ENCODE measurements at regions not wholly inside any gene's neighbourhood (a gene's known extent, or its start where the extent isn't known, plus 50 kb on each side); places are given as distances from the start of the nearest gene placed in this dataset.

- H3K4me3 ChIP-seq: no peak overlapping the region
- intact Hi-C loops (cut with DNase I): no loop called here
- no peak overlapping the region for H3K27ac ChIP-seq
- no peak for DNase-seq
- H3K36me3 ChIP-seq: no peaks in the 10 kb centered on the region
- peaks cover 15% of the 10 kb centered on the region for H3K4me1 ChIP-seq
- H3K9ac ChIP-seq (ENCODE audit: low read depth in 2 of 2, low read length in 2 of 2): no peak overlapping the region
- no peaks in the 10 kb centered on the region for H3K9me3 ChIP-seq
- TF ChIP-seq CTCF (IDR thresholded peaks at IDR 0.05): no peak
- H3K27me3 ChIP-seq: no peaks in the 10 kb centered on the region
Measured at GRCh38 chr17:72434581-72434980, 313.8 kb downstream of the SOX9 start.

GRCh38 chr17:72434991-72435618 lies 314.3 kb downstream of the SOX9 start:
- no peak overlapping the region for H3K27ac ChIP-seq
- H3K4me3 ChIP-seq: no peak overlapping the region
- no peak for TF ChIP-seq CTCF (IDR thresholded peaks at IDR 0.05)
- peaks cover 15% of the 10 kb centered on the region for H3K4me1 ChIP-seq
- H3K36me3 ChIP-seq: no peaks in the 10 kb centered on the region
- H3K9ac ChIP-seq (ENCODE audit: low read depth in 2 of 2, low read length in 2 of 2): no peak overlapping the region
- no peaks in the 10 kb centered on the region for H3K27me3 ChIP-seq
- DNase-seq: no peak
- intact Hi-C loops (cut with DNase I): no loop called here
- no peaks in the 10 kb centered on the region for H3K9me3 ChIP-seq

GRCh38 chr17:72438783-72439182 lies 318.0 kb downstream of the SOX9 start:
- no peak for TF ChIP-seq CTCF (IDR thresholded peaks at IDR 0.05)
- Histone ChIP-seq H3K4me3 (no peak overlapping the region), H3K9ac (ENCODE audit: low read depth in 2 of 2, low read length in 2 of 2) (no peak overlapping the region), H3K4me1 (no peaks in the 10 kb centered on the region), H3K27ac (no peak overlapping the region), H3K9me3 (no peaks in the 10 kb centered on the region), H3K27me3 (no peaks in the 10 kb centered on the region), H3K36me3 (no peaks in the 10 kb centered on the region)
- intact Hi-C loops (cut with DNase I): no loop called here
- DNase-seq: no peak

DNA sequence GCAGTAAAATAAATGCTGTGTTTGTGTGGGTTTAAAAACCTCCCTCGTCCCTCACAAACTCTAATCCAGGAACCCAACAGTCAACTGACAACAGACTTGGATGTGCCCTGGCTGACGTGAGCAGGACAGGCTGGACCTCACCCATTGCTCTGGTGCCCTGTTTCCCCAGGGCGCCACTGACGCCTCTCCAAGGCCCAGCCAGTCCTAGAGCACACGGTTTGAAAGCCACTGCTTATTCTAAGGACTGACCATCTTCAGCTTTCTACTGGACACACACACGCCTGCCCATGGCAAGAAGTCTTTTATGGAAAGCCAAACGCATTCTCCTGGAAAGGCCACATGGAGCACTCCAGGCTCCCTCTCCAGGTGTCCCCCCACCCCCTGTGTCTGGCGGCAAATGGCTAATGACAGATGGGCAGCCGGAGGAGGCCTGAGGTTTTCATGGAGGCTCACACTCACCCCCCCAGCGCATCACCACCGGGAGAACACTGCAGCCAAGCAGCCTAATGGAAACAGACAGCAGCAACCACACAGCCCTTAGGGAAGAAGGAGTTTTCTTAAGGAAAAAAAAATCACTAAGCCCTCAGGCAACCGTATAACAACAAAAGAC lies 319.2 kb downstream of the SOX9 start:
- no peak overlapping the region for H3K9ac ChIP-seq (ENCODE audit: low read depth in 2 of 2, low read length in 2 of 2)
- DNase-seq: no peak
- no peak for TF ChIP-seq CTCF (IDR thresholded peaks at IDR 0.05)
- H3K4me1 ChIP-seq: no peaks in the 10 kb centered on the region
- no peak overlapping the region for H3K4me3 ChIP-seq
- no peaks in the 10 kb centered on the region for H3K36me3 ChIP-seq
- H3K27ac ChIP-seq: no peak overlapping the region
- H3K9me3 ChIP-seq: no peaks in the 10 kb centered on the region
- intact Hi-C loops (cut with DNase I): no loop called here
- H3K27me3 ChIP-seq: no peaks in the 10 kb centered on the region

- H3K27ac ChIP-seq: no peak overlapping the region
- H3K9me3 ChIP-seq: no peaks in the 10 kb centered on the region
- H3K9ac ChIP-seq (ENCODE audit: low read depth in 2 of 2, low read length in 2 of 2): no peak overlapping the region
- peaks cover 7% of the 10 kb centered on the region for H3K4me1 ChIP-seq
- no peak for TF ChIP-seq CTCF (IDR thresholded peaks at IDR 0.05)
- DNase-seq: no peak
- H3K27me3 ChIP-seq: no peaks in the 10 kb centered on the region
- H3K36me3 ChIP-seq: no peaks in the 10 kb centered on the region
- no peak overlapping the region for H3K4me3 ChIP-seq
- intact Hi-C loops (cut with DNase I): no loop called here
Measured at GRCh38 chr17:72440961-72441360, 320.1 kb downstream of the SOX9 start.

All from colonic mucosa (tissue), 4 donors.